NCI-H446 treated with DMSO at 0.1 percent for 48 hours (cell line): ENCODE measurements at regions not wholly inside any gene's neighbourhood (a gene's known extent, or its start where the extent isn't known, plus 50 kb on each side); places are given as distances from the start of the nearest gene placed in this dataset.
A peak's percentile ranks its signal among the peaks of the same experiment; 100 is the strongest.

Experiments used
- DNase-seq: peaks from one replicate; lab custom pipeline; 2025; lab: John Stamatoyannopoulos, UW

GRCh38 chr3:132822837-132823236 is 100.6 kb upstream of the NPHP3 start:
- no peak for DNase-seq

DNA sequence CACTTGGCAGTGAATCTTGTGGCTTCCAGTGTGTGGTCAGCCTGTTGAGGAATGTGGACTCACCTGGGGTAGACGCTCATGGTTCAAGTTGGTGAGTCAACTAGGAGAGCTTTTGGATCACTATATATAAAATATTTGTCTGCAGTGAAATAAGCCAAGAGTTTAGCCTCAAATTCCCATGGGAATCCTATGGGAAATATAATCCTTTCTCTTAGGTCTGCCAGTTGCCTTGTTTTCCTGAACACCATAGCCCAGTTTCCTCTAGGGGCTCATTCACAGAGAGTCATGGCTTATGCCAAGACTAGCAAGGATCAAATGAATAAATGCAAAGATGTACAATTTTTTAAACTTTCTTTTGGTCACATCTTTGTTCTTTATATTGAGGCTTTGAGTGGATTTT is 100.1 kb upstream of the NPHP3 start:
- peak; percentile 25 for DNase-seq

GRCh38 chr3:132821314-132821713 is 99.1 kb upstream of the NPHP3 start:
- DNase-seq: no peak

GRCh38 chr3:132818251-132818650 is 96.0 kb upstream of the NPHP3 start:
- DNase-seq: no peak

- no peak for DNase-seq
Measured at GRCh38 chr3:132817646-132818177, 95.5 kb upstream of the NPHP3 start.

GRCh38 chr3:132805071-132805470 is 82.9 kb upstream of the NPHP3 start:
- no peak for DNase-seq

- no peak for DNase-seq
Measured at GRCh38 chr3:132804498-132804897, 82.3 kb upstream of the NPHP3 start.

DNA sequence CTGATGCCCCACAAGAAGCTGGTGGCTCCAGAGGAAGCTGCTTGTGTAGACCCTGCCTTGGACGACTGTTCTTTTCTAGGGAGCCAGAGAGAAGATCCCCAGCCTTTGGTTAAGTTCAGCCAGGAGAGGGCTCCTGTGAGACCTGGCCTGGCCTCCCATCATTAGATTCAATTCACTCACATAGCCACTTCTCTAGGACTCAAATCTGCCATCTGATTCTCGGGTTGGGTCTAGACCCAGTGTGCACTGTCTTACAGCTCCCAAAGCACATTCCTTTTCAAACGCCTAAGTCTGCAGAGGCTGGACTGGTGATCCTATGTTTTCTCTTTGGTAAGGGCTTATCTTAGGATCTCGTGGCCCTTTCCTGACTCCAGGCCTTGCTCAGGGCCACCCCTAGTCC is 81.7 kb upstream of the NPHP3 start:
- DNase-seq: no peak

GRCh38 chr3:132800958-132801357 is 78.7 kb upstream of the NPHP3 start:
- DNase-seq: no peak

GRCh38 chr3:132790806-132791205 is 68.6 kb upstream of the NPHP3 start:
- DNase-seq: no peak

- DNase-seq: no peak
Measured at GRCh38 chr3:132789959-132790358, 67.8 kb upstream of the NPHP3 start.

- DNase-seq: peak; percentile 60
Measured at GRCh38 chr3:132788301-132788671, 66.1 kb upstream of the NPHP3 start.

GRCh38 chr3:132787616-132788300 is 65.5 kb upstream of the NPHP3 start:
- DNase-seq: no peak

GRCh38 chr3:132786890-132787289 is 64.7 kb upstream of the NPHP3 start:
- DNase-seq: no peak

DNA sequence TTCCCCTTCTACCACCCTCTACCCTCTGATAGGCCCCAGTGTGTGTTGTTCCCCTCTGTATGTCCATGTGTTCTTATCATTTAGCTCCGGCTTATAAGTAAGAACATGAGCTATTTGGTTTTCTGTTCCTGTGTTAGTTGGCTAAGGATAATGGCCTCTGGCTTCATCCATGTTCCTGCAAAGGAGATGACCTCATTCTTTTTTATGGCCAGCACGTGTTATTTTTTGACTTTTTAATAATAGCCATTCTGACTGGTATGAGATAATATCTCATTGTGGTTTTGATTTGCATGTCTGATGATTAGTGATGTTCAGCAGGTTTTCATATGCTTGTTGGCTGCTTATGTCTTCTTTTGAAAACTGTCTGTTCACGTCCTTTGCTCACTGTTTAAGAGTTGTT is 63.1 kb upstream of the NPHP3 start:
- DNase-seq: no peak

DNA sequence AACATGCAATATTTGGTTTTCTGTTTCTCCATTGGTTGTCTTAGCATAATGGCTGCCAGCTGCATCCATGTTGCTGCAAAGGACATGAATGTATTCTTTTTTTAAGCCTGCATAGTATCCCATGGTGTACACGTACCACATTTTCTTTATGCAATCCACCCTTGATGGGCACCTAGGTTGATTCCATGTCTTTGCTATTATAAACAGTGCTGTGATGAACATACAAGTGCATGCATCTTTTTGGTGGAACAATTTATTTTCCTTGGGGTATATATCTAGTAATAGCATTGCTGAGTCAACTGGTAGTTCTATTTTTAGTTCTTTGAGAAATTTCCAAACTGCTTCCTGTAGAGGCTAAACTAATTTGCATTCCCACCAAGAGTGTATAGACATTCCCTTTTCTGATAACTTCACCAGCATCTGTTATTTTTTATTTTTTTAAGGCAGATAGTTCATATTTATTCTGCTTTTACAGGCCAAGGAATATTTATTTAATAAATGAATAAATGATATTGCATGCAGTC is 62.4 kb upstream of the NPHP3 start:
- DNase-seq: no peak

- DNase-seq: peak; percentile 51
Measured at GRCh38 chr3:132783152-132783551, 60.9 kb upstream of the NPHP3 start.

DNA sequence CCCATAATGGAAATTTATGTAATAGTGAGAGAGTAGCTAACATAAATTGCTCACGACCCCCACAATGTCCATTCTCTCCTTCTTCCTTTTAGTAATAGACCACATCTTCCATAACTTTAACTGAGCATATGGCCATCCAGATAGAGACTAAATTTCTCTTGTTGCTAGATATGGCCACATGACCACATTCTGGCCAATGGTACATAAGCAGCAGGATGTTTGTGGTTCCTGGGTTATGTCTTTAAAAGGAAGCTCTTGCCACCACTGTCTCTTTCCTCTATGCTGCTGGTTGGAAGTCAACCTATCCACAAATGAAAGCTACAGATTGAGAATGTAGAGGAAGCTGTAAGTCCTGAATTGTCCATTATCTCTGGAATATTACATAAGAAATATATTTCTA is 59.7 kb upstream of the NPHP3 start:
- no peak for DNase-seq

DNA sequence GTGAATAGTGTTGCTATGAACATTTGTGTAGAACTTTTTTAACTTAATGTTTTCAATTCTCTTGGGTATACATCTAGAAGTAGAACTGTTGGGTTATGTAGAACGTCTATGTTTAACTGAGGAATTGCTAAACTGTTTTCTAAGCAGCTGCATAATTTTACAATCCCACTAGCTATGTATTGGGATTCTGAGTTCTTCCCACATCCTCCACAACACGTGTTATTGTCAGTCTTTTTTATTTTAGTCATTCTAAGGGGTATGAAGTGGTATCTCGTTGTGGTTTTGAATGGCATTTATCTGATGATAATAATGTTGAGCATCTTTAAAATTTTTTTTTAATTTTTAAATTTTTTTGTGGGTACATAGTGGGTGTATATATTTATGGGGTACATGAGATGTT is 55.0 kb upstream of the NPHP3 start:
- DNase-seq: no peak

DNA sequence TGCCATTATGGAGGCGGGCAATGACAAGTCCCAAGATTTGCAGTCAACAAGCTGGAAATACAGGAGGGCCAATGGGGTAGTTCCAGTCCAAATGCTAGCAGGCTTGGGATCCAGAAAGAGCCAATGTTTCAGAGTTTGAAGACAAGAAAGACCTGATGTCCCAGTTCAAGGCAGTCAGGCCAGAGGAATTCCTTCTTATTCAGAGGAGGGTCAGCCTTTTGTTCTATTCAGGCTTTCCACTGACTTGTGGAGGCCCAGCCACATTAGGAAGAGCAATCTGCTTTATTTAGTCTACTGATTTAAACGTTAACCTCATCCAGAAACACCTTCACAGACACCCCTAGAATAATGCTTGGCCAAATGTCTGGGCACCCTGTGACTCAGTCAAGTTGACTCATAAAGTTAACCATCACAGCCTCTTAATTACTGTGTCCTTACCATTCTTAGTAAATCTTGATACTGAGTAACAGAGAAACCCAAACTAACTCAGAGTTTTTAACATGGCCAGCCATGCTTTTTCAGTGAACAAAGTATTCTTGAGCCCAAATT is 50.9 kb upstream of the NPHP3 start:
- no peak for DNase-seq

- DNase-seq: no peak
Measured at GRCh38 chr3:132772252-132772651, 50.0 kb upstream of the NPHP3 start.
